SH-SY5Y (cell line): ENCODE measurements at regions not wholly inside any gene's neighbourhood (a gene's known extent, or its start where the extent isn't known, plus 50 kb on each side); places are given as distances from the start of the nearest gene placed in this dataset.

ENCODE experiments used
- GATA2 ChIP-seq: IDR thresholded peaks from 2 replicates; pipeline ENCODE4 v1.6.1; 2011; ENCODE audit warnings: mild to moderate bottlenecking, low read depth, low read length
- GATA3 ChIP-seq: IDR thresholded peaks from 2 replicates; pipeline ENCODE4 v1.6.1; 2011; ENCODE audit warnings: low read depth, mild to moderate bottlenecking, low read length, moderate library complexity

- TF ChIP-seq GATA3 (peak; percentile 51; the same call in 1 of the 2 replicates), GATA2 (peak; percentile 77)
Observed at GRCh38 chr13:68944272-68944671, 1163.4 kb upstream of the ATXN8OS start.
